ENCODE measurements at regions not wholly inside any gene's neighbourhood (a gene's known extent, or its start where the extent isn't known, plus 50 kb on each side); places are given as distances from the start of the nearest gene placed in this dataset.

DNA sequence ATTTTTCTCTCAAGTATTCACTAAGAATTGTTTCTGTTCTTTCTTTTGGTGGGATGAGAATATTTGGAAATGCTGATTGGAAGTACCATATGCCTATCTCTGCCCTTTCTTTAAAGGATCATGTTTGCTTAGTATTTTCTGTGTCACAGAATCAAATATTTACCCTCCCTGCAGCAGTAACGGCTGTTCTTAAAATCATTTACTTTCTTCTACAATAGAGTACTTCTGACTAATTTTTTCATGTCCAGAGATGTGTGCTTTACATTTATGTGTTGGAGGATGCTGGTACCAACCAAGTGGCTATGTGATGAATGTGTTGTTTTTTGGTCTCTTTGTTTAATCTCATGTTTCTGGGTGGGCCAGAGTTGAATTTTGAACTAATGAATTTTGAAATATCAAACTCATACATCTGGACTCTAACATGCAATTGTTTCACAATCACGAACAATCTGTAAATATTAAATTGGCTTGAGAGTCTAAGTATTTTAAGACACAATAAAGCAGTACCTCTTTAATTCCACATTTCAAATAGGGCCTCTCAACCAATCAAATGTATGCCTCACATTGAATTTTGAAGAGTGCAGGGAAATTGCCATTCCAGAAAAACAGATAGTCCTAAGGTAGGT is 59.4 kb upstream of the ARSJ start:
- Histone ChIP-seq H3K27ac (no peak overlapping the region), H3K9me2 (replicated peaks; ENCODE audit: insufficient read depth) (no peaks in the 10 kb centered on the region), H3K4me2 (no peak overlapping the region), H3K9me3 (ENCODE audit: low read depth) (no peaks in the 10 kb centered on the region), H3K79me2 (no peaks in the 10 kb centered on the region), H3K4me1 (ENCODE audit: insufficient read depth) (no peaks in the 10 kb centered on the region), H3K4me3 (no peak overlapping the region), H4K20me1 (ENCODE audit: insufficient read depth, poor library complexity, severe bottlenecking) (no peaks in the 10 kb centered on the region), H3K36me3 (replicated peaks; ENCODE audit: insufficient read depth, low read depth) (no peaks in the 10 kb centered on the region), H2AFZ (no peak overlapping the region), H3K27me3 (no peaks in the 10 kb centered on the region)
- DNase-seq (ENCODE audit: low spot score), result no peak
- WGBS (ENCODE audit: low lambda C conversion rate, missing lambda C conversion rate), result 47% methylated on average over 2 of the region's 2 CpGs
- TF ChIP-seq, protein P1, sequence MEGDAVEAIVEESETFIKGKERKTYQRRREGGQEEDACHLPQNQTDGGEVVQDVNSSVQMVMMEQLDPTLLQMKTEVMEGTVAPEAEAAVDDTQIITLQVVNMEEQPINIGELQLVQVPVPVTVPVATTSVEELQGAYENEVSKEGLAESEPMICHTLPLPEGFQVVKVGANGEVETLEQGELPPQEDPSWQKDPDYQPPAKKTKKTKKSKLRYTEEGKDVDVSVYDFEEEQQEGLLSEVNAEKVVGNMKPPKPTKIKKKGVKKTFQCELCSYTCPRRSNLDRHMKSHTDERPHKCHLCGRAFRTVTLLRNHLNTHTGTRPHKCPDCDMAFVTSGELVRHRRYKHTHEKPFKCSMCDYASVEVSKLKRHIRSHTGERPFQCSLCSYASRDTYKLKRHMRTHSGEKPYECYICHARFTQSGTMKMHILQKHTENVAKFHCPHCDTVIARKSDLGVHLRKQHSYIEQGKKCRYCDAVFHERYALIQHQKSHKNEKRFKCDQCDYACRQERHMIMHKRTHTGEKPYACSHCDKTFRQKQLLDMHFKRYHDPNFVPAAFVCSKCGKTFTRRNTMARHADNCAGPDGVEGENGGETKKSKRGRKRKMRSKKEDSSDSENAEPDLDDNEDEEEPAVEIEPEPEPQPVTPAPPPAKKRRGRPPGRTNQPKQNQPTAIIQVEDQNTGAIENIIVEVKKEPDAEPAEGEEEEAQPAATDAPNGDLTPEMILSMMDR (IDR thresholded peaks at IDR 0.05; ENCODE audit: poor library complexity), result no peak
- TF ChIP-seq EZH2 (IDR thresholded peaks at IDR 0.05; ENCODE audit: borderline replicate concordance) (no peak), EZH2phosphoT487 (IDR thresholded peaks at IDR 0.05; ENCODE audit: low read depth, severe bottlenecking, unreplicated experiment) (no peak)

DNA sequence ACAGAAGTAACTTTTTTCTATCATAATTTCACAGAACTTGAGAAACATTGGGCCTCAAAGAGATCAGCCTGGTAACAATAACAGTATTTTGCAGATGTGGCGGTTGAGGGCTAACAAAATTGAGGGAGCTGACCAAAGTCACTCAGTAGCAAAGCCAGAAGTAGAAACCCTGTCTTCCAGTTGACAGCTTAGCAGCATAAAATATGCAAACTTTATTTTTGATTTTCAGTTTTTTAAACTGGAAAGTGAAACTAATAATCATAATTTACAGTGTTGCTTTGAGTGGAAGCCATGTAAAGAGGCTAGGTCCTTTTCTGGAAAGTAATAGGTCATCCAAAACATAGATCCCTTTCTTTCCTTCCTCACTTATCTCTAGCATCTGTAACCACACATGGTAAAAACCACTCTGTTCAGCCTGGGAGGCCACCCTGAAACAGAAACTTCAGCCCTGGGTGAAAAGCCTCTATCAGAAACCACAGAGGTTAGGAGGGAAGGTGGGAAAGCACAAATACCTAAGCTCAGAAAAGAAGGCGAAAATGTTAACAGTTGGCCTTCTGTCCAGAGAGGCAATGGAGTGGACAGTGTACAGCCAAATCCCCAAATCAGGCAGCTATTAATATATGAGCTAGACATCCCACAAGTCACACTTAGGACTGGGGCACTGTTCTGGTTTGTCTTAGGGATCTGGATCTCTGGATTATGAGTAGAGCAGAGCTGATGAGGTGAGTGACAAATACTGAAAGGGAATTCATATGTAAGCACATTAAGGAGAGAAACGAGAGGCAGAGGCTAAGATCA is 61.1 kb upstream of the ARSJ start:
- H3K27ac ChIP-seq, result no peak overlapping the region

DNA sequence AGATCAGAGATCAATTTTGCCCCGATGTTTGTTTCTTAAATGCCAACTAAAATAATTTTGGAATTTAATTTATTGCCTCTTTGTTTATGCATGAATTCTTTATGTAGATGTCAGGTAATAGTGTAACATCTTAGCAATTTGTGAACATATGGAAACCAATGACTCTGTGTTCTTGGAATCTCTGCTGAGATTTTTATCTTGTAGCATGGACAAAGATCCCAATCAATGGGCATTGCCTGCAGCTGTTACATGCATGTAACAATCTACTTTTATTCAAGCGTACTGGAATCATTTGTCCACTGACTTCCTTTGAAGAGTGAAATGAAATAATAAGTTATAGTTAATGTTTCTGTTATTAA is 61.6 kb upstream of the ARSJ start:
- H3K27me3 ChIP-seq, result no peaks in the 10 kb centered on the region
- no peaks in the 10 kb centered on the region for H3K9me2 ChIP-seq (replicated peaks; ENCODE audit: insufficient read depth)
- no peaks in the 10 kb centered on the region for H3K4me1 ChIP-seq (ENCODE audit: insufficient read depth)
- H4K20me1 ChIP-seq (ENCODE audit: insufficient read depth, poor library complexity, severe bottlenecking), result no peaks in the 10 kb centered on the region
- no peak overlapping the region for H3K27ac ChIP-seq
- H3K36me3 ChIP-seq (replicated peaks; ENCODE audit: insufficient read depth, low read depth), result no peaks in the 10 kb centered on the region
- DNase-seq (ENCODE audit: low spot score), result no peak
- TF ChIP-seq, protein P1 (IDR thresholded peaks at IDR 0.05; ENCODE audit: poor library complexity), result no peak
- TF ChIP-seq EZH2phosphoT487 (IDR thresholded peaks at IDR 0.05; ENCODE audit: low read depth, severe bottlenecking, unreplicated experiment) (no peak), EZH2 (IDR thresholded peaks at IDR 0.05; ENCODE audit: borderline replicate concordance) (no peak)
- no peaks in the 10 kb centered on the region for H3K9me3 ChIP-seq (ENCODE audit: low read depth)
- no peaks in the 10 kb centered on the region for H3K79me2 ChIP-seq
- H2AFZ ChIP-seq, result no peak overlapping the region
- 90% methylated on average over 2 of the region's 2 CpGs for WGBS (ENCODE audit: low lambda C conversion rate, missing lambda C conversion rate)
- no peak overlapping the region for H3K4me2 ChIP-seq
- no peak overlapping the region for H3K4me3 ChIP-seq

More for the DNA sequence above, 61.1 kb upstream of the ARSJ start:
- no peak for TF ChIP-seq EZH2 (IDR thresholded peaks at IDR 0.05; ENCODE audit: borderline replicate concordance)
- TF ChIP-seq EZH2phosphoT487 (IDR thresholded peaks at IDR 0.05; ENCODE audit: low read depth, severe bottlenecking, unreplicated experiment), result no peak
- TF ChIP-seq, protein P1 (IDR thresholded peaks at IDR 0.05; ENCODE audit: poor library complexity), result no peak
- H3K4me1 ChIP-seq (ENCODE audit: insufficient read depth), result no peaks in the 10 kb centered on the region
- H2AFZ ChIP-seq, result peak overlapping the region; percentile 35
- H3K79me2 ChIP-seq, result no peaks in the 10 kb centered on the region
- H3K27me3 ChIP-seq, result no peaks in the 10 kb centered on the region
- WGBS (ENCODE audit: low lambda C conversion rate, missing lambda C conversion rate), result 73% methylated on average over 3 of the region's 3 CpGs
- H4K20me1 ChIP-seq (ENCODE audit: insufficient read depth, poor library complexity, severe bottlenecking), result no peaks in the 10 kb centered on the region
- H3K9me2 ChIP-seq (replicated peaks; ENCODE audit: insufficient read depth), result no peaks in the 10 kb centered on the region
- H3K9me3 ChIP-seq (ENCODE audit: low read depth), result no peaks in the 10 kb centered on the region
- no peak overlapping the region for H3K4me3 ChIP-seq
- H3K36me3 ChIP-seq (replicated peaks; ENCODE audit: insufficient read depth, low read depth), result no peaks in the 10 kb centered on the region
- no peak overlapping the region for H3K4me2 ChIP-seq
- no peak for DNase-seq (ENCODE audit: low spot score)

All from hepatocyte (in vitro differentiated cells).